IMR-90 (cell line): ENCODE measurements at regions not wholly inside any gene's neighbourhood (a gene's known extent, or its start where the extent isn't known, plus 50 kb on each side); places are given as distances from the start of the nearest gene placed in this dataset.

Experiments
- ATAC-seq: fragments of 200-7000 bp; cut with Tn5 transposase; 2 replicates; pipeline ENCODE4 v1.9.1; 2020; ENCODE audit warnings: low read depth, mild to moderate bottlenecking, moderate library complexity
- BruUV-seq: library from RNA; stranded (reverse); fragments of 400-500 nt; replicated peaks from 2 replicates; lab custom pipeline; 2021; lab: Mats Ljungman, UMichigan
- CTCF ChIA-PET: fragments of 300-600 bp; formaldehyde crosslinking; extraction: SDS; loops from one replicate; lab custom pipeline; 2021; ENCODE audit warnings: antibody characterized with exemption; lab: Yijun Ruan, JAX
- POLR2A ChIA-PET: fragments of 300-600 bp; sonication (Branson Sonifier 250); formaldehyde crosslinking; loops from one replicate; lab custom pipeline; 2022; ENCODE audit warnings: antibody characterized with exemption; ENCODE audit not compliant: unreplicated experiment; lab: Charles Lee
- DNase-seq: peaks from one replicate; pipeline ENCODE4 v3.0.0; 2013
- H2AFZ ChIP-seq: replicated peaks from 2 replicates; pipeline ENCODE3; 2013; ENCODE audit warnings: low read length, mild to moderate bottlenecking; ENCODE audit not compliant: poor library complexity
- H2AK5ac ChIP-seq: 2 replicates; pipeline ENCODE4 v1.6.1; 2013; ENCODE audit warnings: low read depth, low read length, inconsistent platforms
- H2AK9ac ChIP-seq: replicated peaks from 2 replicates; pipeline ENCODE3; 2013; ENCODE audit warnings: mild to moderate bottlenecking, low read depth, low read length, moderate library complexity; ENCODE audit not compliant: poor library complexity
- H2BK120ac ChIP-seq: 2 replicates; pipeline ENCODE4 v1.6.1; 2013; ENCODE audit warnings: low read depth, low read length, inconsistent platforms
- H2BK15ac ChIP-seq: 3 replicates; pipeline ENCODE4 v1.6.1; 2013; ENCODE audit warnings: low read depth, low read length, inconsistent platforms
- H2BK20ac ChIP-seq: 2 replicates; pipeline ENCODE4 v1.6.1; 2013; ENCODE audit warnings: low read depth, mild to moderate bottlenecking, inconsistent platforms, low read length, moderate library complexity
- H2BK5ac ChIP-seq: 2 replicates; pipeline ENCODE4 v1.6.1; 2013; ENCODE audit warnings: mild to moderate bottlenecking, low read depth, low read length, inconsistent platforms; ENCODE audit not compliant: poor library complexity, severe bottlenecking
- H3K14ac ChIP-seq: replicated peaks from 2 replicates; pipeline ENCODE4 v1.6.1; 2013; ENCODE audit warnings: low read depth, low read length, inconsistent platforms
- H3K18ac ChIP-seq: 2 replicates; pipeline ENCODE4 v1.6.1; 2013; ENCODE audit warnings: low read depth, low read length, control low read depth
- H3K23ac ChIP-seq: 2 replicates; pipeline ENCODE4 v1.6.1; 2013; ENCODE audit warnings: low read depth, low read length, inconsistent platforms
- H3K27ac ChIP-seq: 2 replicates; pipeline ENCODE4 v1.5.1; 2013; ENCODE audit warnings: mild to moderate bottlenecking, control low read depth, low read length; ENCODE audit not compliant: insufficient read depth
- H3K27me3 ChIP-seq: 2 replicates; pipeline ENCODE4 v1.6.1; 2013; ENCODE audit warnings: low read length; ENCODE audit not compliant: control insufficient read depth, insufficient read depth
- H3K36me3 ChIP-seq: 2 replicates; pipeline ENCODE4 v1.6.1; 2013; ENCODE audit warnings: low read length, mixed read lengths; ENCODE audit not compliant: control insufficient read depth, insufficient read depth
- H3K4ac ChIP-seq: 2 replicates; pipeline ENCODE4 v1.6.1; 2013; ENCODE audit warnings: low read depth, low read length, inconsistent platforms
- H3K4me1 ChIP-seq: 2 replicates; pipeline ENCODE4 v1.6.1; 2013; ENCODE audit warnings: low read length, mixed read lengths; ENCODE audit not compliant: control insufficient read depth, insufficient read depth
- H3K4me2 ChIP-seq: 2 replicates; pipeline ENCODE4 v1.6.1; 2013; ENCODE audit warnings: low read depth, mild to moderate bottlenecking, control low read depth, low read length, moderate library complexity
- H3K4me3 ChIP-seq: 2 replicates; pipeline ENCODE4 v1.5.1; 2013; ENCODE audit warnings: low read depth, mild to moderate bottlenecking, control low read depth, low read length, moderate library complexity; ENCODE audit not compliant: insufficient read depth
- H3K56ac ChIP-seq: 2 replicates; pipeline ENCODE4 v1.6.1; 2013; ENCODE audit warnings: low read length, inconsistent platforms; ENCODE audit not compliant: insufficient read depth; ENCODE audit errors: extremely low read depth
- H3K79me1 ChIP-seq, 2 experiments: 2 replicates each; pipeline ENCODE4 v1.6.1; 2013; ENCODE audit warnings: low read length in 2 of 2, inconsistent platforms in 1 of 2, low read depth in 1 of 2
- H3K9ac ChIP-seq: 2 replicates; pipeline ENCODE4 v1.6.1; 2013; ENCODE audit warnings: low read depth, low read length, control low read depth
- H3K9me1 ChIP-seq: 2 replicates; pipeline ENCODE4 v1.6.1; 2013; ENCODE audit warnings: low read length, inconsistent platforms; ENCODE audit not compliant: insufficient read depth
- H3K9me3 ChIP-seq: 2 replicates; pipeline ENCODE4 v1.6.1; 2013; ENCODE audit warnings: low read length; ENCODE audit not compliant: control insufficient read depth, insufficient read depth
- H4K20me1 ChIP-seq: 2 replicates; pipeline ENCODE4 v1.6.1; 2013; ENCODE audit warnings: low read length, inconsistent platforms; ENCODE audit not compliant: insufficient read depth
- H4K5ac ChIP-seq: 2 replicates; pipeline ENCODE4 v1.6.1; 2013; ENCODE audit warnings: mild to moderate bottlenecking, low read depth, low read length, control low read depth
- H4K8ac ChIP-seq, 2 experiments: 2 replicates each; pipeline ENCODE4 v1.6.1; 2013; ENCODE audit warnings: low read depth in 2 of 2, low read length in 2 of 2, control low read depth in 1 of 2, inconsistent platforms in 1 of 2
- H4K91ac ChIP-seq: 2 replicates; pipeline ENCODE4 v1.6.1; 2013; ENCODE audit warnings: low read depth, low read length, inconsistent platforms; ENCODE audit not compliant: insufficient read depth
- CTCF ChIP-seq: conservative IDR thresholded peaks from 2 replicates; pipeline ENCODE4 v1.5.1; 2012; ENCODE audit warnings: mild to moderate bottlenecking, low read depth, low read length, improper control_type of control experiment
- MAZ ChIP-seq: IDR thresholded peaks from 2 replicates; pipeline ENCODE4 v1.6.1; 2012; ENCODE audit warnings: low read depth, mild to moderate bottlenecking, low read length, improper control_type of control experiment, moderate library complexity, borderline replicate concordance
- MXI1 ChIP-seq: IDR thresholded peaks from 2 replicates; pipeline ENCODE4 v1.6.1; 2012; ENCODE audit warnings: low read depth, mild to moderate bottlenecking, low read length, moderate library complexity, borderline replicate concordance
- POLR2A ChIP-seq: IDR thresholded peaks from 2 replicates; pipeline ENCODE4 v1.6.1; 2012; ENCODE audit warnings: mild to moderate bottlenecking, low read depth, low read length
- RAD21 ChIP-seq: IDR thresholded peaks from 2 replicates; pipeline ENCODE4 v1.6.1; 2012; ENCODE audit warnings: low read length, improper control_type of control experiment
- WGBS, 2 experiments: methylation state at CpG; one replicate each; pipeline versions ENCODE4 v1.1.5 to v1.1.7; 2013; ENCODE audit warnings: missing lambda C conversion rate in 2 of 2; ENCODE audit not compliant: insufficient read length in 1 of 2; ENCODE audit errors: extremely low coverage in 2 of 2; 5-methylcytosine and 5-hydroxymethylcytosine counted together
- dilution Hi-C: fragments of 300-500 bp; cut with HindIII; formaldehyde crosslinking; loops from one replicate; pipeline ENCODE4 v1.14.3; 2018; ENCODE audit warnings: low sequenced_read_pairs; ENCODE audit not compliant: unreplicated experiment
- in situ Hi-C: fragments of 300-500 bp; cut with MboI; formaldehyde crosslinking; loops from 3 replicates; pipeline ENCODE4 v1.14.3; 2019; ENCODE audit warnings: low sequenced_read_pairs, inconsistent platforms, mixed read lengths
- intact Hi-C: fragments of 100-400 bp; cut with micrococcal nuclease; formaldehyde crosslinking; loops from 2 replicates; pipeline ENCODE4 v1.10.0; 2022

GRCh38 chr6:94401311-94401710 lies 982.0 kb upstream of the EPHA7 start:
- Histone ChIP-seq H3K36me3 (no peaks in the 10 kb centered on the region), H3K4me3 (no peak overlapping the region), H3K27ac (no peak overlapping the region), H4K8ac (no peak overlapping the region), H3K18ac (no peak overlapping the region), H4K20me1 (no peaks in the 10 kb centered on the region), H4K5ac (no peak overlapping the region), H3K9me1 (no peaks in the 10 kb centered on the region), H3K4ac (no peak overlapping the region), H2AFZ (no peak overlapping the region), H3K23ac (no peak overlapping the region), H4K91ac (no peak overlapping the region), H2AK9ac (no peak overlapping the region), H2BK15ac (no peak overlapping the region), H3K9me3 (no peaks in the 10 kb centered on the region), H3K9ac (no peak overlapping the region), H2BK20ac (no peak overlapping the region), H3K14ac (no peak overlapping the region), H3K4me2 (no peak overlapping the region), H3K27me3 (no peaks in the 10 kb centered on the region), H2BK5ac (no peak overlapping the region), H2BK120ac (no peak overlapping the region), H3K79me1 (no peaks in the 10 kb centered on the region), H2AK5ac (no peak overlapping the region), H3K4me1 (no peaks in the 10 kb centered on the region), H3K56ac (no peak overlapping the region)
- no TSS peak for BruUV-seq
- POLR2A ChIA-PET = no interaction called here
- TF ChIP-seq MAZ (no peak), CTCF (no peak), MXI1 (no peak), POLR2A (no peak), RAD21 (no peak)
- DNase-seq (no peak), ATAC-seq (no peak)
- intact Hi-C loops = no loop called here
- in situ Hi-C loops = no loop called here
- CTCF ChIA-PET = interaction anchor here (0.6 kb wide), 1 partner anchor 283 kb away, joined by 3 read pairs; no protein-coding TSS in a partner anchor
- dilution Hi-C loops = no loop called here
- no CpG with 5 or more reads among the region's 3 CpGs for WGBS, 2 experiments
